Testis (tissue), 2 donors: ENCODE measurements at regions not wholly inside any gene's neighbourhood (a gene's known extent, or its start where the extent isn't known, plus 50 kb on each side); places are given as distances from the start of the nearest gene placed in this dataset.

Experiments
- CTCF ChIP-seq, 3 experiments: fragments of 450-650 bp in 2 of 3; fragments of 200-600 bp in 1 of 3; sonication (generic) in 1 of 3; IDR thresholded peaks; one replicate each; pipeline ENCODE4 v1.5.1; 2016 to 2019; ENCODE audit warnings: antibody characterized with exemption in 3 of 3, mild to moderate bottlenecking in 2 of 3, moderate library complexity in 1 of 3
- POLR2A ChIP-seq: fragments of 450-650 bp; IDR thresholded peaks from one replicate; pipeline ENCODE4 v1.6.1; 2017; ENCODE audit warnings: antibody characterized with exemption, mild to moderate bottlenecking, moderate library complexity

- TF ChIP-seq CTCF (IDR thresholded peaks at IDR 0.05): no peak
- TF ChIP-seq POLR2A: no peak
Measured at GRCh38 chr5:91595424-91595823, 212.3 kb upstream of the ARRDC3 start.
